Naive B cell (primary cell): ENCODE measurements at regions not wholly inside any gene's neighbourhood (a gene's known extent, or its start where the extent isn't known, plus 50 kb on each side); places are given as distances from the start of the nearest gene placed in this dataset.
A peak's percentile ranks its signal among the peaks of the same experiment; 100 is the strongest.

Experiments
- ATAC-seq, 2 donors: fragments of 150-1000 bp; cut with Tn5 transposase; 2 replicates each; pipeline ENCODE4 v1.10.0; 2021; ENCODE audit warnings: low read depth in 2 of 2, mild to moderate bottlenecking in 2 of 2, moderate library complexity in 2 of 2
- DNase-seq: peaks from one replicate; pipeline ENCODE4 v3.0.0; 2022
- H3K27ac Mint-ChIP-seq, 6 donors: one replicate each; pipeline ENCODE4 v1.8.0; 2020 to 2022; ENCODE audit warnings: mild to moderate bottlenecking in 6 of 6, mixed read lengths in 6 of 6, moderate library complexity in 5 of 6, inconsistent platforms in 2 of 6
- H3K27me3 Mint-ChIP-seq, 3 donors: one replicate each; pipeline ENCODE4 v1.8.0; 2021 to 2022; ENCODE audit warnings: mixed read lengths in 3 of 3, mild to moderate bottlenecking in 1 of 3
- H3K36me3 Mint-ChIP-seq, 2 donors: one replicate each; pipeline ENCODE4 v1.8.0; 2020 to 2022; ENCODE audit warnings: mixed read lengths in 2 of 2, inconsistent platforms in 1 of 2, mild to moderate bottlenecking in 1 of 2
- H3K4me1 Mint-ChIP-seq, 3 donors: one replicate each; pipeline ENCODE4 v1.8.0; 2020 to 2022; ENCODE audit warnings: mixed read lengths in 3 of 3, inconsistent platforms in 1 of 3, mild to moderate bottlenecking in 1 of 3, moderate library complexity in 1 of 3
- H3K4me3 Mint-ChIP-seq, 8 donors: one replicate each; pipeline ENCODE4 v1.8.0; 2020 to 2022; ENCODE audit warnings: mild to moderate bottlenecking in 8 of 8, mixed read lengths in 8 of 8, moderate library complexity in 8 of 8, inconsistent platforms in 2 of 8
- H3K9me3 Mint-ChIP-seq, 7 donors: one replicate each; pipeline ENCODE4 v1.8.0; 2020 to 2022; ENCODE audit warnings: mixed read lengths in 7 of 7, mild to moderate bottlenecking in 5 of 7, inconsistent platforms in 2 of 7, moderate library complexity in 1 of 7

DNA sequence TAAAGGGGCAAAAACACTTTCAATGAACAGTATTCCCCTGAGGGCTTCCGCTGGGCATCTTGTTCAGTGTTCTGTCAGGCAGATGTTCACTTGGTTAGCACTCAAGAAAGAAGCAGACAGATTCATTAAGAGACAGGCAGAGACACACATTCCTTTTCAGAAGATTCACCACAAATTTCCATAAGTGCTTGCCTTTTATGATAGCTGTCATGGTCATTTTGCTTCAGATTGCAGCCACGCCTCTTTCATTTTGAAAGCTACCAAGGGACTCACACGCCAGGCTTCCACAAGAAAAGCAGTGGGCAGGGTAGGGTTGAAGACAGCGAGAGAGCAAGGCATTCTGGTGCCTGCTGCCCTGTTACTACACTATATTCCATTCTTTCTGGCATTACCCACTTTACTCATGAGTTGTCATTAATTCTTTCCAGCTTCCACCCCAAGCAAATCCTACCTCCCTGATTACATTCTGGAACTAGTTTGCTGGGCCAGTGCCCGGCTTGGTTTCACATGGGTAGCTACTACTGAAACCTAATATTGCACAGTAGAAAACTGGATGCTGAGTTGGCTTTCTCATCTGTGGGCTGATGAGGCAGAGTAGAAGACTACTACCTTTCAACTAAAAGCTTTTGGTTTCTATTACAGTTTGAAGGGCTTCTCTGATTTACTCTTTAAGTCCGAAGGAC is 91.2 kb upstream of the COL24A1 start:
- no peaks in the 10 kb centered on the region for H3K4me1 Mint-ChIP-seq
- H3K27ac Mint-ChIP-seq: no peak overlapping the region
- no peak overlapping the region for H3K4me3 Mint-ChIP-seq
- DNase-seq (no peak), ATAC-seq (no peak)
- no peaks in the 10 kb centered on the region for H3K27me3 Mint-ChIP-seq
- H3K36me3 Mint-ChIP-seq: no peaks in the 10 kb centered on the region
- H3K9me3 Mint-ChIP-seq: peaks cover 0 to 4% (median 3%) of the 10 kb centered on the region in 7 donors

DNA sequence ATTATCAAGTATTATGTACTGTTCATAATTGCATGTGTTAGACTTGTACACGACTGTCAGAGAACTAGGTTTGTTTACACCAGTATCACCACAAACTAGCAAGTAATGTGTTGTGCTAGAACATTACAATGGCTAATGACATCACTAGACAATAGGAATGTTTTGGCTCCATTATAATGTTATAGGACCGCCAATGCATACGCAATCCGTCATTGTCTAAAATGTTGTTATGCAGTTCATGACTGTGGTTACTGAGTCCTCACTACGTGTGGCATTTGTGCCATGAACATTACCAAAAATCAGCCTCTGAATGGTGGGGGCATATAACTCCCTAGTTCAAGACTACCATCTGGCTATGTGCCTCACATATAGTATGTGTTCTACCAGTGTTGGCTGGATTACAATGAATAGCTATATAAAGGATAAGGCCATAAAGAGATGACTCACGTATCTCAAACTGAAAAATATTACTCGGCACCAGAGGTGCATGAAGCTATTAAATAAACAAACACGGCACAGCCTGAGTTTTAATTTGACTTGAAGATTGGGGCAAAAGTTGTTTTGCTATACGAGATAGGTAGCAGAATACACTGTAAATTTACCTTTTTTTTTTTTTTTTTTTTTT is 89.1 kb upstream of the COL24A1 start:
- Mint-ChIP-seq H3K9me3 (peaks cover 0 to 2% (median 0%) of the 10 kb centered on the region in 7 donors), H3K4me1 (no peaks in the 10 kb centered on the region), H3K27ac (no peak overlapping the region), H3K27me3 (no peaks in the 10 kb centered on the region), H3K36me3 (no peaks in the 10 kb centered on the region), H3K4me3 (no peak overlapping the region)
- ATAC-seq: no peak
- no peak for DNase-seq

DNA sequence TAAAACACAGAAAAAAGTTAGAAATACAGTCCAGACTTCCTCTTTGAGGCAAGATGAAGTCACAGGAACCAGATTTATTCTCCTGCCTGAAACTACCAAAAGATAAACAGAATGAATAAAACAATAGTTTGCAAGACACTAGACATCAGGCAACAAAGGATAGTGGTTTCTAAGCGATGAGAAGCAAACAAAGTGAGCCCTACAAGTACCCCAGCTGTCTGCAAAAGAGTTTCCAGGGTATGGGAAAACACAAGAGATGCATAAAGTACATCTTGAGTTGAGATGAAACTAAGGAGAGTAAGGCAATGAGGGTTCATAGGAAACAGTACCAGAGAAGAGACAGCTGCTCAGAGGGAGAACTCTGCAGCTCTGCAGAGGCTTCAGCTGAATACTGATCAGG is 83.3 kb upstream of the COL24A1 start:
- no peak for DNase-seq
- Mint-ChIP-seq H3K4me3 (no peak overlapping the region), H3K4me1 (no peaks in the 10 kb centered on the region), H3K27ac (no peak overlapping the region), H3K9me3 (peaks cover 0 to 7% (median 5%) of the 10 kb centered on the region in 7 donors), H3K36me3 (peaks cover 0 to 7% of the 10 kb centered on the region in 2 donors), H3K27me3 (no peaks in the 10 kb centered on the region)
- no peak for ATAC-seq

DNA sequence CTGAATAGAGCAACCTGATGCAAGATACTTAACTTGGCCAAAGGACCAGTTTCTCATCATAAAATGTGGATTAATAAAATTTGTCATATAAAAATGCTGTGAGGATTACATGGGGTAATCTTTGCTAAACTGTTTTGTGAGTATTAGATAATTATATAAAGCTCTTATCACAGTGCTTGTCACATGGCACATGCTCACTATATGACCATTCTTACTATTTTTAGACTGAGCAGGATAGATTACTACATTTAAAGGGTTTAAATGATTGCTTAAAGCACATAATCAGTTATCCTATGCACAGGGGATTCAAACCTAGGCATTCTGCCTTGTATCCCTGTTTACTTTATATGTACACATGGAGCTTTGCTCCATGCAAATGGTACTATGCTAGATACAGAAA is 82.9 kb upstream of the COL24A1 start:
- Mint-ChIP-seq H3K4me1 (no peaks in the 10 kb centered on the region), H3K36me3 (peaks cover 0 to 7% of the 10 kb centered on the region in 2 donors), H3K4me3 (no peak overlapping the region), H3K27me3 (no peaks in the 10 kb centered on the region), H3K9me3 (peaks cover 0 to 7% (median 5%) of the 10 kb centered on the region in 7 donors), H3K27ac (no peak overlapping the region)
- DNase-seq (no peak), ATAC-seq (no peak)

DNA sequence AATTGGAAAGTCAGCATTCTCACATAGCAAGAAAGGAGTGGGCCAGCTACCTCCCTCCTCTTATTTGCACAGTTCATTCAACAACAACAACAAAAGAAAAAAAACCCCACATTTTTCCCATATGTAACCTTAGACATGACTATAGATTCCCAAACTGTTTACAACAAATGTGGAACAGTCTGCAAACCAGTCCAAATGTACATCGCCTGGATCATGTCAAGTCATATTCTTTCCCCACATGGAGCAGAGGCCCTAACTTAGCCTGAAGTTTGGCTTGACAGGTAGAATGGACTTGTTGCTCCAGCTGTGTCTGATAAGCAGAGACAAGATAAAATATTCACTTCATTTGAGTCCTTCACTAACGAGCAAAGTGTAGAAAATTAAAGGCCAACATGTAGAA is 81.7 kb upstream of the COL24A1 start:
- ATAC-seq (no peak), DNase-seq (no peak)
- Mint-ChIP-seq H3K36me3 (peaks cover 0 to 7% of the 10 kb centered on the region in 2 donors), H3K27me3 (no peaks in the 10 kb centered on the region), H3K4me3 (no peak overlapping the region), H3K27ac (no peak overlapping the region), H3K4me1 (peaks cover 0 to 6% (median 6%) of the 10 kb centered on the region in 3 donors), H3K9me3 (peaks cover 0 to 7% (median 5%) of the 10 kb centered on the region in 7 donors)

DNA sequence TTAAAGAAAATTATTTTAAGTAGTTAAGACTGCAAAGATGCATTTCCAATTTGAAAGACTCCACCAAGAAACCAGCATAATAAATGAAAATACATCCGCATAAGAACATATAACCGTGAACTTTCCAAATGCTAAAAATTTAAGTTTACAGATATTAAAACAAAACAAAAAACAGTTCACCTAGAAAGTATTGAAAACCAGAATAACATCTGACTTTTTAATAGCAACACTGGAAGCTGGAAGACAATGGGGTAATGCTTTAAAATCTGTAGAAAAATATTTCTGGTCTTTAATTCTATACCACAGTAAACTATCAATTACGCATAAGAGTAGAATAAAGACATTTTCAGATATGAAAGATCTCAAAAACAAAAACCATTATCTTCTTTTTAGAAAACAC is 79.3 kb upstream of the COL24A1 start:
- peaks cover 0 to 7% (median 5%) of the 10 kb centered on the region in 7 donors for H3K9me3 Mint-ChIP-seq
- H3K4me3 Mint-ChIP-seq: no peak overlapping the region
- DNase-seq: no peak
- peaks cover 0 to 7% of the 10 kb centered on the region in 2 donors for H3K36me3 Mint-ChIP-seq
- peaks cover 0 to 7% (median 6%) of the 10 kb centered on the region in 3 donors for H3K4me1 Mint-ChIP-seq
- ATAC-seq: no peak
- H3K27me3 Mint-ChIP-seq: peaks cover 0 to 8% (median 0%) of the 10 kb centered on the region in 3 donors
- H3K27ac Mint-ChIP-seq: no peak overlapping the region

DNA sequence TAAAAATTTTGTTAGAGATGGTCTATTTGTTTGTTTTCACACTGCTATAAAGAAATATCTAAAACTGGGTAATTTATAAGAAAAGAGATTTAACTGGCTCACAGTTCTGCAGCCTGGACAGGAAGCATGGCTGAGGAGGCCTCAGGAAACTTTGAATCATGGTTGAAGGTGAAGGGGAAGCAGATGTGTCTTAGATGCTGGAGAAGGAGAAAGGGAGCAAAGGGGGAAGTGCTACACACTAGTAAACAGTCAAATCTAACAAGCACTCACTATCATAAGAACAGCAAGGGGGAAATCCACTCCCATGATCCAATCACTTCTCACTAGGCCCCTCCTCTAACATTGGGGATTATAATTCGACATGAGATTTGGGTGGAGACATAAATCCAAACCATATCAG is 76.8 kb upstream of the COL24A1 start:
- ATAC-seq (peak in 1 of 2 donors; percentile 70), DNase-seq (no peak)
- H3K36me3 Mint-ChIP-seq: peaks cover 0 to 7% of the 10 kb centered on the region in 2 donors
- peaks cover 0 to 7% (median 5%) of the 10 kb centered on the region in 7 donors for H3K9me3 Mint-ChIP-seq
- no peak overlapping the region for H3K27ac Mint-ChIP-seq
- H3K4me3 Mint-ChIP-seq: peak overlapping the region in 1 of 8 donors; percentile 4
- H3K4me1 Mint-ChIP-seq: peaks cover 0 to 7% (median 6%) of the 10 kb centered on the region in 3 donors
- H3K27me3 Mint-ChIP-seq: peaks cover 0 to 8% (median 0%) of the 10 kb centered on the region in 3 donors

DNA sequence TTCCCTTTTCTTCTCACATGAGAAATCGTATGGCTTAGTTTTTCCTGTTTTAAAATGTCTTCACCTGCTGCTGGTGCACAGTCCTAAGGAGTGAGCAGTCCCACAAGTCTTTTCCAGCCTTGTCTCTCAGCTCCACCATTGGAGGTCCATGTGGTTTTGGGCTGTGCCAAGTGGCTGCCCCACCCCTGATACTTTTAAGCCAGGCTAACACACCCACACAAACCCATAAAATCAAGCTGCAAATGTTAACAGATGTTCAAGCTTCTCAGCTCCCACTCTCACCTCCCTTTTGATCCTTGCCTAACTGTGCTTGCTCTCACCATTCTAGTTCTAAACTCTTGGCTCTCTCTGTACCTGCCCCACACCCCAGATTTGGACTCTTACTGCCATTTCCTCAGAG is 74.5 kb upstream of the COL24A1 start:
- Mint-ChIP-seq H3K9me3 (peaks cover 0 to 6% (median 3%) of the 10 kb centered on the region in 7 donors), H3K27ac (no peak overlapping the region), H3K4me1 (peaks cover 0 to 7% (median 6%) of the 10 kb centered on the region in 3 donors), H3K4me3 (no peak overlapping the region), H3K27me3 (peaks cover 0 to 8% (median 0%) of the 10 kb centered on the region in 3 donors), H3K36me3 (peaks cover 0 to 4% of the 10 kb centered on the region in 2 donors)
- no peak for ATAC-seq
- no peak for DNase-seq

DNA sequence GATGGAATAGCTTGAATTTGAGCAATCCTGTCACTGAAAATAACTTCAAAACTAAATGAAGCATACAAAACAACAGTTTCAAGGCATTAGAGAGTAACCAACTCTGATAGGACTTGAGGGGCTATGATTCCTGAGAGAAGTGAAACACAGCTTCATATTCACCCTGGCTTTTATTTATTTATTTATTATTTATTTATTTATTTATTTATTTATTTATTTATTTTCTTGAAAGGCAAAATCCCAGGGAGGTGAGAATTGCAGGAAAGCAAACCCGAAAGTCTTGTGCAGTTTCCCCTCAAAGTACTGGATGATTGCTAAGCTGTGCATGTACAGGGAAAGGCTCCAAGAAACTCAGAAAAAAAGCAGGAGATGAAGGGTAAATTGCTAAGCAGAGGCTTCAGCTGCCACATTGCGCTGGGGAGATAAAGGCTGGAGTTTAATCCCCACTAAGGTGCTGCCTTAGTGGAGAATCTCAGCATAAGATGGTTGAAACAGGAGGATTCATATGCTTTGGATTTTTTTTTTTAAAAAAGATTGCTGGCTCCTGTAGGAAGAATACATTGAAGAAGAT is 72.9 kb upstream of the COL24A1 start:
- Mint-ChIP-seq H3K4me3 (no peak overlapping the region), H3K4me1 (peaks cover 0 to 7% (median 6%) of the 10 kb centered on the region in 3 donors), H3K9me3 (no peaks in the 10 kb centered on the region), H3K27ac (no peak overlapping the region), H3K36me3 (no peaks in the 10 kb centered on the region), H3K27me3 (peaks cover 0 to 8% (median 0%) of the 10 kb centered on the region in 3 donors)
- DNase-seq (no peak), ATAC-seq (no peak)

DNA sequence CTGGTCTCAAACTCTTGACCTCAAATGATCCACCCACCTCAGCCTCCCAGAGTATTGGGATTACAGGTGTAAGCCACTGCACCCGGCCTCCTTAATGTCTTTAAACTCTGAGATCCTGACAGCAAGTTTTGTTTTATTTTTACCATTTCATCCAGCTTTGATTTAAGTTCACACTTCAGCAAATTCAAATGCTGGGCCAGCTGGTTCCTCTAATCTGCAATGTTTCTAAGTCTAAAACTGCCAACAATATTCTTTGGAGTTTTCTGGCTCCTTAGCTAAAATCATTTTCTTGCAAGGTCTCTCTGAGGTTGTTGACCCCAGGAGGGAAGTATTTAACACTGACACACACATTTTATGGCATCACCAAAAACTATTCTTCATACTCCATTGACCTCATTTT is 72.0 kb upstream of the COL24A1 start:
- Mint-ChIP-seq H3K4me1 (peaks cover 0 to 5% (median 3%) of the 10 kb centered on the region in 3 donors), H3K27ac (no peak overlapping the region), H3K9me3 (no peaks in the 10 kb centered on the region), H3K4me3 (no peak overlapping the region), H3K36me3 (no peaks in the 10 kb centered on the region), H3K27me3 (peaks cover 0 to 8% (median 0%) of the 10 kb centered on the region in 3 donors)
- no peak for DNase-seq
- ATAC-seq: no peak

DNA sequence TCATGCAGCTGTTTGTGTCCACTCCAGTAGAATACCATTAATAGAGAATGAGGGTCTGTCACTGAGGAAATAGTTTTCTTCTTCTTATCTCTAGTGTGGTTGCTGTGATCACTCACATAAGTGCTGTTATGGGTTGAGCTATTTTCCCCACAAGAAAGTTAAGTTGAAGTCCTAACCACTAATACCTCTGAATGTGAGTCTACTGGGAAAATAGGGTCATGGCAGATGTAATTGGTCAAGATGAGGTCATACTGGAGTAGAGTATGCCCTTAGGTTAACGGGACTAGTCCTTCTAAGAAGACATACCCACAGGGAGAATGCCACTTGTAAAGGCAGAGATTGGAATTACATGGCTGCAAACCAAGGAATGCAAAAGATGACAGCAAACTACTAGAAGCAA is 70.5 kb upstream of the COL24A1 start:
- H3K27me3 Mint-ChIP-seq: peaks cover 0 to 8% (median 0%) of the 10 kb centered on the region in 3 donors
- DNase-seq (no peak), ATAC-seq (no peak)
- H3K9me3 Mint-ChIP-seq: no peaks in the 10 kb centered on the region
- no peaks in the 10 kb centered on the region for H3K36me3 Mint-ChIP-seq
- H3K4me3 Mint-ChIP-seq: no peak overlapping the region
- no peaks in the 10 kb centered on the region for H3K4me1 Mint-ChIP-seq
- no peak overlapping the region for H3K27ac Mint-ChIP-seq

DNA sequence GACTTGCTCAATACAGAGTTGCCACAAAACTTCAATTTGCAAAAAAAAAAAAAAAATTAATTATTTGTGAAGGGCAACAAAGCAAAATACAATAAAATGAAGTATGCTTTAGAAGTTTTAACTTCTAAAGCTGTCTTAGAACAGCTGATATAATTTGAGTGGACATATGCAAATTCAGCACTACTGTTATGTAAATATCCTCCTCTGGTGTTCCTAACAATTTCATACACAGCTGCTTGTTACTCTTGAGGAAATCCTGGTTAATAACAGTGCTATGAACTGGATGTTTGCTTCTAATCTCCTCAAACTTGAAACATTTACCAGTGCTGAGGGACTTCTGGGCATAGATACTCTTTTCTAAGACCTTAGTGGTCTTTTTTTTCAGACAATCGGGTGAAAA is 69.6 kb upstream of the COL24A1 start:
- Mint-ChIP-seq H3K9me3 (no peaks in the 10 kb centered on the region), H3K4me3 (no peak overlapping the region), H3K27me3 (peaks cover 0 to 4% (median 0%) of the 10 kb centered on the region in 3 donors), H3K36me3 (no peaks in the 10 kb centered on the region), H3K4me1 (no peaks in the 10 kb centered on the region), H3K27ac (no peak overlapping the region)
- DNase-seq: no peak
- ATAC-seq: no peak

DNA sequence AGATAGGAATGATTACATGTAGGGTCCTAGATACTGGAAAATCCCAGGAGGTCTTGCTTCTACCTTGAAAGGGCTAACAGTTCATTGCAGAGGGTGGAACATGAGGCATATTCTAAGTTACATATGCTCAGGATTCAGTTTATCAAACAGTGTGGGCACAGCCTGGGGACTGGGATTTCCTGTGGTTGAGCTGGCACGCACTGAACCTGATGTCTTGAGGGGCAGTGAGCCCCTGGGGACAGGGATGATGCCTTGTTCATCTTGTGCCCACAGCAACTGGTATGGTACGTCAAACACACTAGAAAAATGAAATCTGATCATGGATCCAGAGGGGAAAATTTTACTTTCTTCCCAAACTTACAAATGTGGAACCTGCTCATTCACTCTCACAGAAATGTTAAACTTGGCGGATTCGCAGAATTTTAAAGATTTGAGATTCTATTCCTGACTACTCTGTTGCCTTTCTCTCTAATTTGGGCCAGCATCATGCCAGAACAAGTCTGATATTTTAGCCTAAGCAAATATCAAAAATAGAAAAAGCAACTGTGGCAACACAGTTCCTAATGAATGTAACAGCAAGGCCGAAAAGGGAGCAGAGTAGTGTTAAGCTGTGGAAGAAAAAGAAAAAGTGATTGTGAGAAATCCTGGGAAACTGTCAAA is 68.2 kb upstream of the COL24A1 start:
- Mint-ChIP-seq H3K27me3 (no peaks in the 10 kb centered on the region), H3K36me3 (no peaks in the 10 kb centered on the region), H3K4me3 (no peak overlapping the region), H3K9me3 (no peaks in the 10 kb centered on the region), H3K27ac (no peak overlapping the region), H3K4me1 (no peaks in the 10 kb centered on the region)
- DNase-seq: no peak
- ATAC-seq: no peak
